GM19043 (cell line): ENCODE measurements at regions not wholly inside any gene's neighbourhood (a gene's known extent, or its start where the extent isn't known, plus 50 kb on each side); places are given as distances from the start of the nearest gene placed in this dataset.
"Not testable (repeated sequence)": the region's sequence is repeated elsewhere in the genome, so short reads cannot be mapped to it uniquely, and the experiment has no call there.

ENCODE experiments used
- ATAC-seq: cut with Tn5 transposase; IDR thresholded peaks from one replicate; pipeline ENCODE4 v1.9.1; 2021; ENCODE audit warnings: low read depth; ENCODE audit not compliant: unreplicated experiment

GRCh38 chr14:29351996-29352705, 575.5 kb downstream of the PRKD1 start:
- ATAC-seq, result no peak

DNA sequence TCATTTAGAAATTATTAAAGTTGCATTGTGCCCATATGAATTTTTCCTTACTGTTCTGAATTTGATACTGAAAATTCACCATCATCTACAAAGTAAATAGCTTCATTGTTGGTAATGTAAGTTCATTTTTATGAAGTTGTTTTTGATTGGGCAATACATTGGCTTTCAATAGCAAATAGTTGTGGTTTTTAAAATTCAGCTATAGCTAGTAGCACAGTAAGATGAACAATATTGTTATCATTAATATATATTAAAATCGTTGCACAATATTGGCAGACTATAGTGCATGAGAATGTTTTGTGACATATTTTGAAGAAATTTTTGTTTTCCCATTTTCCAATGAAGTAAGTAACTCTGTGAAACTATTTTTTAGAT, 575.0 kb downstream of the PRKD1 start:
- no peak for ATAC-seq

GRCh38 chr14:29353513-29353912, 574.1 kb downstream of the PRKD1 start:
- no peak for ATAC-seq

- no peak for ATAC-seq
Observed at GRCh38 chr14:29354486-29354885, 573.2 kb downstream of the PRKD1 start.

GRCh38 chr14:29355331-29355730, 572.3 kb downstream of the PRKD1 start:
- ATAC-seq, result no peak

GRCh38 chr14:29355846-29356245, 571.8 kb downstream of the PRKD1 start:
- ATAC-seq, result no peak

DNA sequence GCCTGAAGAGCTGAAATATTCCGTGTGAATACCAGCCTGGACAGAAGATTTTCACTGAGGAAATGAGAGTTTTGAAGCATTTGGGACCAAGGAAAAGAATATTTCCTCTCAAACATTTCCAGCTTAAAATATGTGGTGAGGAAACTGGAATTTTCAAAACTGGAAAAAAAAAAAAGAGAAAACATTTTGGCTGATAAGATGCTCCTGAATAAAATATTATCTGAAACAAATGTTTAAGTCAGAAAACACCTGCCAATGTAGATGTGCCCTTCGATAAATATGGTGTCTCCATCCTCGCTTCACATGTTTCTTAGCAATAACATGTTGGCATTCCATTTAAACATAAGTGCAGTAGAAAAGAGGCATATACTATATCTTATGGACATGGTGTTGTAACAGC, 567.0 kb downstream of the PRKD1 start:
- no peak for ATAC-seq

DNA sequence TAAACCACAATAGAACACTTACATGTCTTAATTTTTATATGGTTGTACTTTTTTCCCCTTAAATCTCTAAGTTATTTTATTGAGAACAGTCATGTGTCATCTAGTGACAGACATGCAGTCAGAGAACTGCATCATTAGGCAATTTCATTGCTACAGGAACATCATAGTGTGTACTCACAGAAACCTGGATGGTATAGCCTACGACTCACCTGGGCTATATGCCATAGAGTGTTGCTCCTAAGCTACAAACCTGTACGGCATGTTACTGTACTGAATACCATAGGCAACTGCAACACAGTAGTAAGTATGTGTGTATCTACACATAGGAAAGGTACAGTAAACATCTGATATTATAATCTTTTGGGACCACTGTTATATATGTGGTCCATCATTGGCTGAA, 557.6 kb downstream of the PRKD1 start:
- no peak for ATAC-seq

DNA sequence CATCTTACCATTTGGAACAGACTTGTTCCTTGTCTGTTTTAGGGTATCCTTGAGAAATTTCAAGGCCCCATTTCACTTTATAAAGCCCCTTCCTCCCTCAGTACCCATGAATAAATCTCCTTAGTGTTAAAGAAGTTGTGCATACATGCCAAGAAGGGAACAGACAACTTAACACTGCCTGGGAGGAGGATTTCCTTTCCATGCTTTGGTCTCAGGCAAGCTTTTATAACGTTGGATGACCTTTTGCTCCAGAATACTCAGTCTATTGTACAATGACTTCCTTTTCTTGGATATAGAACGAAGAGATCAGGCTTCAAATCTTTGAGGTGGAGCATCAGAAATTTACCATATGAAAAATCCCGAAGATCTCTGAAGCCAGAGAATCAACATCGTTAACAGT, 551.4 kb downstream of the PRKD1 start:
- ATAC-seq, result no peak

DNA sequence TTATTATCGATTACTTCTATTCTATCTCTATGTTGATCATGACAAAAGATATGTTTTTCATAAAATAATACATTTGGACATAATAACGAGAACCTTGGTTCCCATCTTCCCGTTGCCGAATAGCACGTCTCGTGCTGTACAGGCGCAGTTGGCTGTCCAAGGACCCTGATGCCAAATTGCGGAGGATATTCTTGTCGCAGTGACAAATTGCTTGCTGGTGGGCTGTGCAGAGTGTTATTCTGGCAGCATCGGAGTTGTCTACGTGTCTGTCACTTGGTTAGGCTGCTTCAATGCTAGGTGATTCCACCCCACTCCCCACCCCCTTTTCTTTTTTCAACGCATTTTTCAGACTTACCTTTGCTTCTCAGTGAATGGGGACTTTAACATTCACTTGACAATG, 546.8 kb downstream of the PRKD1 start:
- no peak for ATAC-seq

DNA sequence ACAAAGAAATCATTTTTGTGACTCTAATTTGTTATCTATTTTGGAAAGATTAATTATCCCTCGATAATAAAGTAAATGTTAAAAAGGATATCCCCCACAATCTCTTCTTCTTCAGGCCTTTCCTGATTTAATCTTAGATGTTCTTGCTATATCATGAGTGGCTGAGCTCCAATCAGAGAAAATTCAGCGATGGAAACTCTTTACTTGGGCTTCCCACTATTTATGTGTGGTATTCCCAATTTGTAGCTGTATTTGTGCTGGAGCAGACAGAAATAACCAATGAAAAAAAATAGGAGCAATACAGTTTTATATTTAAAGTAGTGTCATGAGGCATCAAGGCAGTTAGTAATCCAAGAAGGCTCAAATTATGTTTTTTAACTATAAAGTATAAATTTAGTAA, 539.1 kb downstream of the PRKD1 start:
- ATAC-seq, result no peak

DNA sequence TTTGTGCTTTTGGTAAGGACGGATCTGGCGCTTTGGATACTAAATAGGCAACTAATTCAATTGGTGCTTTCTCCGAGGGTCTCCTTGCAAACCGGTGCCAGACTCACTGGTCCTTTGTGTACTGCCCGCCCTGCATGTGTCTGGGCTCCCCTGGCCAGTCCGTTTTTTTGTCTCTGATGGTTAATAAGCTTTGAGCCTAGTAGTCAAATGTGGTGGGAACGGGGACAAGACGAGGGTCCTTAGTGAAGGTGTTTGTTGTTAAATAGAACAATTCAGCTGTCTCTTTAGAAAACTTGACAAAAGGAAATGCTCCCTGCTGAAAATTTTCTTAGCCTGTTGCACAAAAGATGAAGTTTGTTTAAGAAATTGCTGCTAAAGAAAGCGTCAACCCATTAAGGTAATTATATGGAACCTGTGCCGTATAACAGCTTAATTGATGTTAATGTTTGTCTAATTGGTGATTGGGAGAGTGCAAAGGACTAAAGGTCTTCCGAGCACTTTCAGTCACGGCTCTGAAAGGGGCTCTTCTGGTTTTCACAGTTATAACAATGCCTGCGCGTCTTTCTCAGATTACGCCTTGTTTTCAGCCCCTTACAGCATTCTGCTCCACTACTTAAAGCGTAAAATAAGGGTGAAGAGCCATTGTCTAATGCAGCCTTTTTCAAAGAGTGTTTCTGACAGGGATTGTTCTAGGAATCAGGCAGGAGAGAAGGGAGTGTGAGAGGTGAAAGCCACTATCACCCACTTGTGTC, 537.4 kb downstream of the PRKD1 start:
- no peak for ATAC-seq

DNA sequence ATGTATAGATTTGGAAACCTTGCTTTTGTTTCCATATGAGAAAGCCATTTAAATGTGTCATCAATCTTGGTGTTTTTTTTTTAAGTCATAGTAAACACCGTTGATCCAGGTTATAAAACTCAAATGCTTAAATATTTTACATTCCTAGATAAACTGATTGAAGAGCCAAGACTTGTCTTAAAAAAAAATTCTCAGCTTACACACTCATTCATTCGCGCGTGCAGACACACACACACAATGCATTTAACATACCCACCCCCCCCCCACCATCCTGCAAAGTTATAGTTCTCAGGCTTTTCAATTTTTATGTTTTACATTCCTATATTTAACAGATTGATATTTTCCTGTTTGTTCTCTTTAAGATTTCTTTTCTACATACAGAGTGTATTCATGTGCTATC, 536.4 kb downstream of the PRKD1 start:
- no peak for ATAC-seq

GRCh38 chr14:29391801-29392200, 535.8 kb downstream of the PRKD1 start:
- ATAC-seq, result no peak

DNA sequence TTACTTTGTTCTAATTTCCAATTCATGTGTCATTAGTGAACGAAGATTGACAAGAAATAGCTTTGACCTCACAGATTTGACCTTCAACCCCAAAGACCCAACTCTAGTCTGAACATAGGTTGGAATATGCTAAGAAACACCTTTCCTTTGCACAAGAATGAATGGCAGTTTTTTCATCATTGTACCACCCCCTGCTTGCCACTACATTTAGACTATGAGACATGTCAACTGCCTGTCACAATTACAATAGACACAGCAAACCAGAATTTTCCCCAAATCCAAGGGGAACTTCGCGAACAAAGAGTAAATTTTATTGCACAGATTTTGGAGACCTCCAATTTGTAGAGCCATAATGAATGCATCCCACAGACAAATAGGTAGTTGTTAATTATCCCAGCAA, 535.4 kb downstream of the PRKD1 start:
- no peak for ATAC-seq

DNA sequence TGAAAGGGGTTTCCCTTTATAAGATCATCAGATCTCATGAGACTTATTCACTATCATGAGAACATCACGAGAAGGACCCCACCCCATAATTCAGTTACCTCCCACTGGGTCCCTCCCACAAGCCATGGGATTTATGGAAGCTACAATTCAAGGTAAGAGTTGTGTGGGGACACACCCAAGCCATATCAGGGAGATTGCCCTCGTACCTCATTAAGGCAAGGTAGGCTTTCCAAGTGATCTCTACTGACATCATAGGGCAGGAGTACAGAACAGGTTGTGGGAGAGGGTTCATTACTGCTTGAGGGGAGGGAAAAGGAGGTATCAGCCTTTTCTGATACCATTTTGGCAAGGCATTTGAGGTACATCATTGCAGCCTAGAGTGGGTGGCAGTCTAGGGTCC, 524.6 kb downstream of the PRKD1 start:
- ATAC-seq, result no peak

DNA sequence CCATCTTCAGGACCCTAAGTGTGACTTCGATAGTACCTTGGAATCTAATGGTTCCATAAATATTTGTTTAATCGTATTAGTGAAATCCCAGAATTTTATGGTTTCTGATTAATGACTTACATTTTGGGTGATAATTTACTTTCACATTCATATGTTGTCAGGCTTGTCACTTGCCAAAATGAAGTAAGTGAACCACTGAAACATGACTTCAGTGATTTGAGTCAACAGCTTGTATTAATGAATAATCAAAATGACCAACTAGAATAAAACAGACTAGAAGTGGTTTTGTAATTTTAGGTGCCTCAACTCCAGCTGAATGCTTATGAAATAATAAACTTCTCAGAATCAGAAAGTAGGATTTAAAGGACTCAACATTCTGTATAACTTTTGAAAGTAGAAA, 517.1 kb downstream of the PRKD1 start:
- no peak for ATAC-seq

GRCh38 chr14:29414931-29415330, 512.7 kb downstream of the PRKD1 start:
- not testable (repeated sequence) for ATAC-seq

GRCh38 chr14:29419736-29420135, 507.9 kb downstream of the PRKD1 start:
- no peak for ATAC-seq

GRCh38 chr14:29421156-29421728, 506.4 kb downstream of the PRKD1 start:
- no peak for ATAC-seq

GRCh38 chr14:29425705-29426482, 501.8 kb downstream of the PRKD1 start:
- no peak for ATAC-seq
